ENCODE measurements at regions not wholly inside any gene's neighbourhood (a gene's known extent, or its start where the extent isn't known, plus 50 kb on each side); places are given as distances from the start of the nearest gene placed in this dataset.
"Not testable (repeated sequence)": the region's sequence is repeated elsewhere in the genome, so short reads cannot be mapped to it uniquely, and the experiment has no call there.

GRCh38 chr3:73179601-73180000, 118.1 kb downstream of the EBLN2 start:
- DNase-seq (ENCODE audit: low read depth), result no peak

GRCh38 chr3:73186741-73187140, 125.3 kb downstream of the EBLN2 start:
- DNase-seq (ENCODE audit: low read depth), result no peak

DNA sequence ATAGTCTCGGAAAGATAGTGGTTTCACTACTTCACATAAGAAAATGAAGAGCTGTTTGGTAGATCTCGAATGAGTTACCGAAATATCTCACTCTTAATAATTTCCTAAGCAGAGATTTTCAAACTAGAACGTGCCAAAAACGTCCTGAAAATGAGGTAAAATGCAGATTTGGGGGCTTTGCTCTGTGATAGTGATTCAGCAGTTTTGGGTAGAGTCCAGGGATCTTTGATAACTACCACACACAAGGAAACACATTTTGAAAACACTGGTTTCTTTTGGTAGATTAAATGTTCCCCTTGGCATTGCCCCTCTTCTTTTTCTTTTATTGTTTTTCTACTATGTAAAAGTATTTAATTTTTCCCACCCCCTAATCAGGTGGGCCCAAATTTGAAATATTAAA, 125.9 kb downstream of the EBLN2 start:
- DNase-seq (ENCODE audit: low read depth), result no peak

GRCh38 chr3:73188707-73189106, 127.2 kb downstream of the EBLN2 start:
- DNase-seq (ENCODE audit: low read depth), result no peak

DNA sequence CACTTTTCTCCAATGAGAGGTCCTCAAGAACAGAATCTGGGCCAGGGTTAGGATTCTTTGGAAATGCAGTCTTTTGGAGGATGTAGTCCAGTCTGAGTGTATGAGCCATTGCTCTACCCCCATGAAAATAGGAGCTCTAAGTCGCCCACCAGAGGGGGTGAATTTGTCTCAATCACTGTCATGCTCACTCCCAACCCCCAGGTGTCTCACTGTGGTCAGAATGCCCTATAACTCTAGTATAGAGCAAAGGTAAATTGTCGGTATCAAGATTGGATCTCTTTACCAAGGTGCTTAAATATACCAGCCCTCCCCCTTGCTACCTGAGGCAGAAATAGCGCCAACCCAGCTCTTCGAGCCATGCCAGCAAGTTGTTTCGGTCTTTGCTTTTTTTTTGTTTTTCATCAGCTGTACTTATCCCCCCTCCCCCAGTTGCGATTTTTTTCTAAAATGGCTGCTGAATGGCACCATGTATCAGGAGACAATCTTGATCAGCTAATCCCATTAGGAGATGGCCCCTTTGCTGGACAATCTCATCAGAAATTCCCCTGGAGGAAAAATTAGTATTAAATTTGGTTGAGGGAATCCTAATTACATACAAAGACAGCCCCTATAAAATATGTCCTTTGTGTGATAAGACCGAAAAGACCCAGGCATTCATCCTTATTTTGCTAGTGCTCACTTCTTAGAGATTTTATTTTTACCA, 130.7 kb downstream of the EBLN2 start:
- DNase-seq (ENCODE audit: low read depth), result no peak

GRCh38 chr3:73193943-73194342, 132.5 kb downstream of the EBLN2 start:
- DNase-seq (ENCODE audit: low read depth), result not testable (repeated sequence)

- DNase-seq (ENCODE audit: low read depth), result no peak
Measured at GRCh38 chr3:73197187-73197586, 135.7 kb downstream of the EBLN2 start.

DNA sequence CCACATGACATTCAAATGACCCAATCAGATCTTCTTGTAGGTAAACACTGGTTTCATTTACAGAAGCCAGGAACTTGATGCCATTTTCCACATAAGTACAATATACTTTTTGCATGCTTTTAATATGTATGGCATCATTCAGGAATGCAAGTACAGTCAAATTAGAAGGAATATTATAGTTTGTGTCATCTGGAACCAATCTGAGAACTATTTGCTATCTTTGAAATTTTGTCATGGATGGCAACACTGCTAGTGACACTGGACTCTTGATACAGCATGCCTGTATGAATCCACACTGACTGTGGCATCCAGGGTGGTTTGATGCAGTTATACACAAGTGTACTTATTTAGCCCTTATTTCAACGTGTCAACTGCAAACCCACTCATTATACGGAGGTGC, 141.6 kb downstream of the EBLN2 start:
- no peak for DNase-seq (ENCODE audit: low read depth)

GRCh38 chr3:73203633-73204032, 142.2 kb downstream of the EBLN2 start:
- DNase-seq (ENCODE audit: low read depth), result no peak

DNA sequence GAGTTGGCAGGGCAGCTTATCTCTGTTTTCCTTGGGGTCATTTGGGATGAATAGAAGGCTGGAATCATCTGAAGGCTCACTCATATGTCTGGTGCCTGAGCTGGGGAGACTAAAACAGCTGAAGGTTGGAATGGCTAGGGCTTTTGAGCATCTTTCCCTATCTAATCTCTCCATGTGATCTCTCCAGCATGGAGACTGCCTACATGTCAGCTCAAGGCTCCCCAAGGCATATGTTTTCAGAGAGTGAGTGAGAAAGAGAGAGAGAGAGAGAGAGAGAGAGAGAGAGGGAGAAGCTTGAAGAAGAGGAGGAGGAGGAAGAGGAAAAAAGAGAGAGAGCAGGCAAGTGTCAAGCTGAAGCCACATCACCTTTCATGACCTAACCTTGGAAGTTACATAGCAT, 143.4 kb downstream of the EBLN2 start:
- no peak for DNase-seq (ENCODE audit: low read depth)

- DNase-seq (ENCODE audit: low read depth), result no peak
Measured at GRCh38 chr3:73206030-73206429, 144.6 kb downstream of the EBLN2 start.

GRCh38 chr3:73207946-73208440, 146.5 kb downstream of the EBLN2 start:
- no peak for DNase-seq (ENCODE audit: low read depth)

- DNase-seq (ENCODE audit: low read depth), result no peak
Measured at GRCh38 chr3:73210759-73211158, 149.3 kb downstream of the EBLN2 start.

- DNase-seq (ENCODE audit: low read depth), result no peak
Measured at GRCh38 chr3:73212683-73213082, 151.2 kb downstream of the EBLN2 start.

DNA sequence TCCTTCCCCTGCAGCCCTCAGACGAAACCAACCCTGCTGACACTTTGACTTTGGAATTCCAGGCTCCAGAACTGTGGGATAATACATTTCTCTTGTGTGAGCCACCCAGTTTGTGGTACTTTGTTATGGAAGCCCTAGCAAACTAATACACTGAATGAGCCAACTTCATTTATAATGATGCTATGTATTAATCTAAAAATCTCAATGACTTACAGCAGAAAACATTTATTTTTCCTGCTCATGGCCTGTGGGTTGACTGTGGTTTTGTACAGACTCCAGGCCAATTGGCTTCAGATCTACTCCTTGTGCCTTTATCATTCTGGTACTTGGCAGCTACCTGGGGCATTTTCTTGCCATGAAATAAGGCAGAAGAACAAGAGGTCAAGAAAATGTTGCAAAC, 152.4 kb downstream of the EBLN2 start:
- peak; percentile 24 for DNase-seq (ENCODE audit: low read depth)

DNA sequence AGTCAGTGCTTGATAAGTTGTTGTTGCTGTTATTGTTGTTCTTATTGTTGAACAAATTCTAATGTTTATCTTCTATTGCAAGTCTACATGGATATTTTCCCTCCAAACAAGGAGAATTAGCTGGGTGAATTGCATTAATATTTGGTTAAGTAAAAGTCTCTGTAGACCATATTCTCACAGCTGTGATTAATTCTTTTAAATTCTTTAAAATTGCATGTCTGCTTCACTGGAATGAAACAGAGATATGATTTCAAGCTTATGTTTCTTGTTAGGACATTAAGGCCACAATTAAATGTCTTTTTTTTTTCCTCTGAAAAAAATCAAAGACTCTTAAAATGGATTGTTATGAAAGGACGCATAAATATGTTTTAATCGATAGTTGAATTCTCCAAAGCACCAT, 153.4 kb downstream of the EBLN2 start:
- no peak for DNase-seq (ENCODE audit: low read depth)

GRCh38 chr3:73215281-73215680, 153.8 kb downstream of the EBLN2 start:
- DNase-seq (ENCODE audit: low read depth), result peak; percentile 3

DNA sequence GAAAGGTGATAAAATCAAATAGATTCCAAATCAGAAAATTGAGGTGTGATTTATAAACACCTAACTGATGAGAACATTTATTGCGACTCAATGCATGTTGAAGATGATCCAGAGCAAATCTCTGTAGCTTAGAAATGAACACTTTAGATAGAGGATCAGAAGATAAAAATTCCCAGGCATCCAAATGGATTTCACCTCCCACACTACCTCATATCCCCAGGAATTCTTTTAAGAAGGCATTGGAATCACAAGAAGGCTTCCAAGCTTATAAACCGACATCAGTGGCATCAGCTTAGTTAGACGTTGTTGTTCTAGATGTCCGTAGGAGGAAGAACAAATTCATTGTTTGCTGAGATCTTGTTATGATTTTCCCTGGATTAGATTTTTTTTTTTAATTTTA, 154.4 kb downstream of the EBLN2 start:
- no peak for DNase-seq (ENCODE audit: low read depth)

DNA sequence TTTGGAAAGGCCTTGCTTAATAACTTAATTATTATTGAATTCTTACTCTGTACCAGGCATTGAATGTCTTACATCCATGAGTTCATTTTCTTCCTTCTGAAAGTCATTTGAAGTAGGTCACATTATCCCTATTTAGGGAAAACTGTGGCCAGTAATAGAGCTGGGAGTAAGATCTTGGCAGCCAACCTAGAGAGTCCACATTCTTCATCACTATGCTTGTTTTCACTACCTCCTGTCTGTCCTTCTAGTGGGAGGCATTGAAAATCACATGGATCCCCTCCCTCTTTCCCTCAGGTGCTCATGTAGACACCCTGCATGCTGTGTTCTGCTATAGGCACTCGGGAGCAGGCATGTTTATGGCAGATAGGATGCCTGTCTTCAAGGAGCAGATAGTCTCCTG, 154.9 kb downstream of the EBLN2 start:
- no peak for DNase-seq (ENCODE audit: low read depth)

- no peak for DNase-seq (ENCODE audit: low read depth)
Measured at GRCh38 chr3:73222126-73222525, 160.7 kb downstream of the EBLN2 start.

- DNase-seq (ENCODE audit: low read depth), result no peak
Measured at GRCh38 chr3:73225146-73225855, 163.8 kb downstream of the EBLN2 start.

- no peak for DNase-seq (ENCODE audit: low read depth)
Measured at GRCh38 chr3:73225991-73226390, 164.5 kb downstream of the EBLN2 start.

GRCh38 chr3:73228000-73228399, 166.5 kb downstream of the EBLN2 start:
- no peak for DNase-seq (ENCODE audit: low read depth)

GRCh38 chr3:73228437-73228836, 167.0 kb downstream of the EBLN2 start:
- DNase-seq (ENCODE audit: low read depth), result no peak
